PC-3 (cell line): ENCODE measurements at regions not wholly inside any gene's neighbourhood (a gene's known extent, or its start where the extent isn't known, plus 50 kb on each side); places are given as distances from the start of the nearest gene placed in this dataset.

Experiments
- ATAC-seq: fragments of 200-7000 bp; cut with Tn5 transposase; 2 replicates; pipeline ENCODE4 v1.9.1; 2020; ENCODE audit warnings: mild to moderate bottlenecking, moderate library complexity
- BruUV-seq: library from RNA; stranded (reverse); fragments of 400-500 nt; replicated peaks from 2 replicates; lab custom pipeline; 2021; lab: Mats Ljungman, UMichigan
- CTCF ChIA-PET: fragments of 300-600 bp; sonication (Branson Sonifier 250); formaldehyde crosslinking; loops from one replicate; lab custom pipeline; 2022; ENCODE audit warnings: antibody characterized with exemption; lab: Charles Lee
- POLR2A ChIA-PET: fragments of 300-600 bp; sonication (Branson Sonifier 250); formaldehyde crosslinking; loops from one replicate; lab custom pipeline; 2022; ENCODE audit warnings: antibody characterized with exemption; ENCODE audit not compliant: unreplicated experiment; lab: Charles Lee
- DNase-seq: peaks from one replicate; pipeline ENCODE4 v3.0.0-alpha.2; 2015
- H2AFZ ChIP-seq: fragments of 300-600 bp; sonication (generic); 2 replicates; pipeline ENCODE4 v1.6.0; 2016; ENCODE audit warnings: antibody characterized with exemption, low read length
- H3F3A ChIP-seq: fragments of 300-600 bp; sonication (generic); one replicate; pipeline ENCODE4 v1.6.0; 2017; ENCODE audit warnings: antibody characterized with exemption, low read length, control low read depth, mild to moderate bottlenecking; ENCODE audit not compliant: unreplicated experiment
- H3K27ac ChIP-seq: fragments of 300-600 bp; sonication (generic); 2 replicates; pipeline ENCODE4 v1.5.1; 2016; ENCODE audit warnings: mild to moderate bottlenecking, low read length
- H3K27me3 ChIP-seq: fragments of 300-600 bp; sonication (generic); 2 replicates; pipeline ENCODE4 v1.6.1; 2016; ENCODE audit warnings: low read length, mixed read lengths
- H3K36me3 ChIP-seq: fragments of 300-600 bp; sonication (generic); 2 replicates; pipeline ENCODE4 v1.6.1; 2016; ENCODE audit warnings: low read depth, mixed run types, low read length, mixed read lengths
- H3K4me1 ChIP-seq: fragments of 300-600 bp; sonication (generic); 2 replicates; pipeline ENCODE4 v1.5.1; 2016; ENCODE audit warnings: low read length; ENCODE audit not compliant: insufficient read depth
- H3K4me2 ChIP-seq: fragments of 300-600 bp; sonication (generic); 2 replicates; pipeline ENCODE4 v1.6.0; 2016; ENCODE audit warnings: low read length
- H3K4me3 ChIP-seq: fragments of 300-600 bp; sonication (generic); 2 replicates; pipeline ENCODE4 v1.5.1; 2016; ENCODE audit warnings: mild to moderate bottlenecking, low read length, mixed read lengths
- H3K79me2 ChIP-seq: fragments of 300-600 bp; sonication (generic); 2 replicates; pipeline ENCODE4 v1.6.1; 2017; ENCODE audit warnings: low read length, mixed read lengths
- H3K9ac ChIP-seq: fragments of 300-600 bp; sonication (generic); 2 replicates; pipeline ENCODE4 v1.6.0; 2016; ENCODE audit warnings: mild to moderate bottlenecking, low read length
- H3K9me2 ChIP-seq: fragments of 300-600 bp; sonication (generic); replicated peaks from 2 replicates; pipeline ENCODE4 v1.6.1; 2016; ENCODE audit warnings: mixed run types, low read length, mixed read lengths
- H3K9me3 ChIP-seq: fragments of 300-600 bp; sonication (generic); 2 replicates; pipeline ENCODE4 v1.6.1; 2016; ENCODE audit warnings: low read length, mixed read lengths
- H4K20me1 ChIP-seq: fragments of 300-600 bp; sonication (generic); 2 replicates; pipeline ENCODE4 v1.6.1; 2016; ENCODE audit warnings: low read length, mixed read lengths
- CTCF ChIP-seq: fragments of 300-600 bp; sonication (generic); conservative IDR thresholded peaks from 2 replicates; pipeline ENCODE4 v1.5.1; 2017; ENCODE audit warnings: antibody characterized with exemption, low read depth, mild to moderate bottlenecking, low read length
- EZH2 ChIP-seq: fragments of 300-600 bp; sonication (generic); IDR thresholded peaks from one replicate; pipeline ENCODE4 v1.6.1; 2017; ENCODE audit warnings: antibody characterized with exemption, mild to moderate bottlenecking, low read length; ENCODE audit not compliant: unreplicated experiment
- EZH2phosphoT487 ChIP-seq: fragments of 300-600 bp; sonication (generic); IDR thresholded peaks from 2 replicates; pipeline ENCODE4 v1.6.1; 2018; ENCODE audit warnings: mild to moderate bottlenecking, antibody characterized with exemption, low read length, borderline replicate concordance
- intact Hi-C: fragments of 100-400 bp; cut with micrococcal nuclease; formaldehyde crosslinking; loops from 2 replicates; pipeline ENCODE4 v1.9.0; 2023

GRCh38 chr5:68732251-68732650 lies 361.6 kb upstream of the SLC30A5 start:
- H2AFZ ChIP-seq, result no peak overlapping the region
- DNase-seq, result no peak
- H3K9me2 ChIP-seq, result no peaks in the 10 kb centered on the region
- ChIA-PET CTCF (no interaction called here), POLR2A (no interaction called here)
- no peak for TF ChIP-seq EZH2phosphoT487
- no peak for TF ChIP-seq EZH2
- TF ChIP-seq CTCF, result no peak
- H3K36me3 ChIP-seq, result no peaks in the 10 kb centered on the region
- no peaks in the 10 kb centered on the region for H3K4me1 ChIP-seq
- H3K27ac ChIP-seq, result no peak overlapping the region
- H3K4me3 ChIP-seq, result no peak overlapping the region
- no peak for ATAC-seq
- no peaks in the 10 kb centered on the region for H3K27me3 ChIP-seq
- no peaks in the 10 kb centered on the region for H3K79me2 ChIP-seq
- H3F3A ChIP-seq, result no peaks in the 10 kb centered on the region
- no TSS peak for BruUV-seq
- no peaks in the 10 kb centered on the region for H4K20me1 ChIP-seq
- H3K9ac ChIP-seq, result no peak overlapping the region
- H3K9me3 ChIP-seq, result no peaks in the 10 kb centered on the region
- no peak overlapping the region for H3K4me2 ChIP-seq
- intact Hi-C loops, result no loop called here

GRCh38 chr5:68734781-68735180 lies 359.0 kb upstream of the SLC30A5 start:
- ChIA-PET POLR2A (no interaction called here), CTCF (no interaction called here)
- H3K36me3 ChIP-seq, result no peaks in the 10 kb centered on the region
- no peak overlapping the region for H3K4me2 ChIP-seq
- H4K20me1 ChIP-seq, result no peaks in the 10 kb centered on the region
- no peaks in the 10 kb centered on the region for H3K79me2 ChIP-seq
- H3K4me3 ChIP-seq, result no peak overlapping the region
- DNase-seq, result no peak
- no peaks in the 10 kb centered on the region for H3F3A ChIP-seq
- H3K27me3 ChIP-seq, result no peaks in the 10 kb centered on the region
- no peak overlapping the region for H3K9ac ChIP-seq
- TF ChIP-seq EZH2, result no peak
- TF ChIP-seq CTCF, result no peak
- no peak for TF ChIP-seq EZH2phosphoT487
- intact Hi-C loops, result no loop called here
- H2AFZ ChIP-seq, result no peak overlapping the region
- no peaks in the 10 kb centered on the region for H3K9me2 ChIP-seq
- H3K27ac ChIP-seq, result no peak overlapping the region
- no peaks in the 10 kb centered on the region for H3K9me3 ChIP-seq
- no peaks in the 10 kb centered on the region for H3K4me1 ChIP-seq
- no peak for ATAC-seq
- BruUV-seq, result no TSS peak

- no TSS peak for BruUV-seq
- no peaks in the 10 kb centered on the region for H3K4me1 ChIP-seq
- no peak overlapping the region for H3K27ac ChIP-seq
- no peak overlapping the region for H3K4me3 ChIP-seq
- no peak for ATAC-seq
- no peaks in the 10 kb centered on the region for H4K20me1 ChIP-seq
- ChIA-PET POLR2A (no interaction called here), CTCF (no interaction called here)
- H3K36me3 ChIP-seq, result no peaks in the 10 kb centered on the region
- DNase-seq, result no peak
- H3K9me2 ChIP-seq, result no peaks in the 10 kb centered on the region
- H3K9me3 ChIP-seq, result no peaks in the 10 kb centered on the region
- no peak overlapping the region for H3K9ac ChIP-seq
- H3K4me2 ChIP-seq, result no peak overlapping the region
- TF ChIP-seq EZH2 (no peak), CTCF (no peak), EZH2phosphoT487 (no peak)
- H2AFZ ChIP-seq, result no peak overlapping the region
- intact Hi-C loops, result no loop called here
- no peaks in the 10 kb centered on the region for H3K79me2 ChIP-seq
- H3K27me3 ChIP-seq, result no peaks in the 10 kb centered on the region
- no peaks in the 10 kb centered on the region for H3F3A ChIP-seq
Measured at GRCh38 chr5:68738236-68738635, 355.6 kb upstream of the SLC30A5 start.
